Kidney (tissue), 13 donors: ENCODE measurements at regions not wholly inside any gene's neighbourhood (a gene's known extent, or its start where the extent isn't known, plus 50 kb on each side); places are given as distances from the start of the nearest gene placed in this dataset.

Experiments used
- DNase-seq, 5 donors: peaks; one replicate each; pipeline ENCODE4 v3.0.0-alpha.2; 2013 to 2020
- FAIRE-seq: peaks from 2 replicates; lab custom pipeline; 2012; peaks lifted over from hg19 to GRCh38; lab: Jason Lieb, UNC
- H3K27ac ChIP-seq, 2 donors: one replicate each; pipeline ENCODE4 v1.7.0; 2013; ENCODE audit warnings: low read depth in 2 of 2, low read length in 2 of 2, inconsistent platforms in 1 of 2
- H3K27me3 ChIP-seq: one replicate; pipeline ENCODE4 v1.7.1; 2013; ENCODE audit warnings: low read length, inconsistent platforms; ENCODE audit not compliant: control insufficient read depth, insufficient read depth
- H3K36me3 ChIP-seq, 3 donors: one replicate each; pipeline versions ENCODE4 v1.7.0 to v1.7.1; 2013; ENCODE audit warnings: low read length in 3 of 3, control low read depth in 1 of 3, inconsistent platforms in 1 of 3; ENCODE audit not compliant: insufficient read depth in 3 of 3, control insufficient read depth in 2 of 3
- H3K4me1 ChIP-seq, 3 donors: one replicate each; pipeline versions ENCODE4 v1.7.0 to v1.7.1; 2013; ENCODE audit warnings: low read length in 3 of 3, inconsistent platforms in 1 of 3, low read depth in 1 of 3; ENCODE audit not compliant: control insufficient read depth in 2 of 3, insufficient read depth in 2 of 3
- H3K4me3 ChIP-seq, 3 donors: one replicate each; pipeline versions ENCODE4 v1.7.0 to v1.8.1; 2013; ENCODE audit warnings: low read length in 3 of 3, control low read depth in 1 of 3, inconsistent platforms in 1 of 3
- H3K9ac ChIP-seq, 3 donors: one replicate each; pipeline versions ENCODE4 v1.7.0 to v1.7.1; 2013; ENCODE audit warnings: low read length in 3 of 3, control low read depth in 1 of 3, inconsistent platforms in 1 of 3
- H3K9me3 ChIP-seq, 3 donors: one replicate each; pipeline versions ENCODE4 v1.7.0 to v1.7.1; 2013; ENCODE audit warnings: low read length in 3 of 3, control low read depth in 1 of 3, inconsistent platforms in 1 of 3; ENCODE audit not compliant: control insufficient read depth in 2 of 3, insufficient read depth in 1 of 3
- CTCF ChIP-seq: IDR thresholded peaks from 3 replicates; pipeline ENCODE4 v1.5.1; 2012; ENCODE audit warnings: mild to moderate bottlenecking, moderate library complexity, borderline replicate concordance; ENCODE audit not compliant: insufficient read depth; ENCODE audit errors: extremely low read depth
- intact Hi-C: fragments of 100-400 bp; cut with DNase I; formaldehyde crosslinking; loops from one replicate; pipeline ENCODE4 v1.11.1; 2022
- donor health status: control.
- donor health status: control.
- donor health status: control.
- donor health status: control.
- donor health status: control.
- donor health status: DM: yes; HTN: yes; CAD: no.
- donor health status: Normal renal cell carcinoma (clear cell type).

GRCh38 chr12:18148961-18149360 lies 59.0 kb upstream of the RERGL start:
- intact Hi-C loops: no loop called here

GRCh38 chr12:18146363-18146762 lies 56.4 kb upstream of the RERGL start:
- H3K9me3 ChIP-seq: no peaks in the 10 kb centered on the region
- DNase-seq (no peak), FAIRE-seq (no peak)
- H3K4me1 ChIP-seq: no peaks in the 10 kb centered on the region
- no peak overlapping the region for H3K4me3 ChIP-seq
- H3K27ac ChIP-seq: no peak overlapping the region
- H3K27me3 ChIP-seq: no peaks in the 10 kb centered on the region
- no peaks in the 10 kb centered on the region for H3K36me3 ChIP-seq
- no peak overlapping the region for H3K9ac ChIP-seq
- intact Hi-C loops: no loop called here
- TF ChIP-seq CTCF: no peak

More at GRCh38 chr12:18148961-18149360, 59.0 kb upstream of the RERGL start:
- H3K27ac ChIP-seq: no peak overlapping the region
- H3K9ac ChIP-seq: no peak overlapping the region
- H3K27me3 ChIP-seq: no peaks in the 10 kb centered on the region
- DNase-seq (no peak), FAIRE-seq (no peak)
- H3K36me3 ChIP-seq: no peaks in the 10 kb centered on the region
- H3K9me3 ChIP-seq: no peaks in the 10 kb centered on the region
- no peaks in the 10 kb centered on the region for H3K4me1 ChIP-seq
- H3K4me3 ChIP-seq: no peak overlapping the region
- TF ChIP-seq CTCF: no peak

- H3K27ac ChIP-seq: no peak overlapping the region
Measured at GRCh38 chr12:18145924-18146323, 55.9 kb upstream of the RERGL start.

More at GRCh38 chr12:18145924-18146323, 55.9 kb upstream of the RERGL start:
- Histone ChIP-seq H3K4me3 (no peak overlapping the region), H3K4me1 (no peaks in the 10 kb centered on the region), H3K36me3 (no peaks in the 10 kb centered on the region), H3K9ac (no peak overlapping the region), H3K27me3 (no peaks in the 10 kb centered on the region), H3K9me3 (no peaks in the 10 kb centered on the region)
- no peak for TF ChIP-seq CTCF
- DNase-seq: no peak
- no peak for FAIRE-seq
- intact Hi-C loops: no loop called here
